Ovary (tissue), 7 donors: ENCODE measurements at regions not wholly inside any gene's neighbourhood (a gene's known extent, or its start where the extent isn't known, plus 50 kb on each side); places are given as distances from the start of the nearest gene placed in this dataset.
"Not testable (repeated sequence)": the region's sequence is repeated elsewhere in the genome, so short reads cannot be mapped to it uniquely, and the experiment has no call there.

Experiments used
- DNase-seq, 5 donors: peaks; one replicate each; pipeline ENCODE4 v3.0.0-alpha.2; 2019 to 2020
- H3K27ac ChIP-seq, 2 donors: fragments of 200-600 bp; one replicate each; pipeline versions ENCODE4 v1.5.1 to v1.8.0; 2019 to 2022
- H3K27me3 ChIP-seq: fragments of 200-600 bp; one replicate; pipeline ENCODE4 v1.8.0; 2022
- H3K36me3 ChIP-seq: fragments of 200-600 bp; sonication (generic); one replicate; pipeline ENCODE4 v1.5.1; 2019
- H3K4me1 ChIP-seq: one replicate; pipeline ENCODE4 v1.8.1; 2013; ENCODE audit warnings: mild to moderate bottlenecking, moderate library complexity; ENCODE audit not compliant: insufficient read depth
- H3K4me3 ChIP-seq: fragments of 200-600 bp; sonication (generic); one replicate; pipeline ENCODE4 v1.5.1; 2017
- H3K9me3 ChIP-seq, 2 donors: fragments of 200-600 bp in 1 of 2; sonication (generic) in 1 of 2; one replicate each; pipeline versions ENCODE4 v1.5.1 to v1.8.1; 2013 to 2019; ENCODE audit warnings: mild to moderate bottlenecking in 1 of 2, moderate library complexity in 1 of 2
- CTCF ChIP-seq, 3 donors: fragments of 450-650 bp in 2 of 3; fragments of 200-600 bp in 1 of 3; IDR thresholded peaks; one replicate each; pipeline versions ENCODE4 v1.5.1 to v1.8.0; 2016 to 2022; ENCODE audit warnings: antibody characterized with exemption in 3 of 3, mild to moderate bottlenecking in 1 of 3
- EP300 ChIP-seq: sonication (generic); formaldehyde crosslinking; IDR thresholded peaks from one replicate; pipeline ENCODE4 v1.6.1; 2017; ENCODE audit warnings: antibody characterized with exemption
- POLR2A ChIP-seq: fragments of 450-650 bp; IDR thresholded peaks from one replicate; pipeline ENCODE4 v1.6.1; 2017; ENCODE audit warnings: antibody characterized with exemption, mild to moderate bottlenecking, moderate library complexity
- WGBS, 3 donors: extraction: QIAGEN DNeasy Blood & Tissue Kit in 1 of 3; methylation state at CpG; one replicate each; pipeline versions ENCODE4 v1.1.5 to v1.1.7; 2013 to 2017; 5-methylcytosine and 5-hydroxymethylcytosine counted together
- intact Hi-C, 4 donors: fragments of 100-400 bp; cut with DNase I; formaldehyde crosslinking; loops; one replicate each; pipeline versions ENCODE4 v1.11.0 to v1.15.1; 2022 to 2023
- donor health status: DM: no; HTN: no; CAD: no; lungs with moderate emphysema.
- donor health status: DM: no; HTN: no; CAD: no.
- donor health status: Bipolar disorder and iron deficiency.
- donor health status: DM: no; HTN: no; CAD: no.
- donor health status: DM: yes; HTN: yes; CAD: no.

GRCh38 chr3:107001635-107002034 lies 375.6 kb upstream of the CCDC54 start:
- no peaks in the 10 kb centered on the region for H3K4me1 ChIP-seq

GRCh38 chr3:107005352-107005751 lies 371.9 kb upstream of the CCDC54 start:
- H3K9me3 ChIP-seq, H3K27me3 ChIP-seq, intact Hi-C loops, H3K27ac ChIP-seq, H3K4me1 ChIP-seq, DNase-seq, H3K4me3 ChIP-seq, H3K36me3 ChIP-seq: not testable (repeated sequence)
- 67 to 69% (median 68%) methylated on average over 4 of the region's 4 CpGs for WGBS, 3 donors

More at GRCh38 chr3:107001635-107002034, 375.6 kb upstream of the CCDC54 start:
- H3K9me3 ChIP-seq = no peaks in the 10 kb centered on the region
- TF ChIP-seq POLR2A = no peak
- TF ChIP-seq EP300 = no peak
- TF ChIP-seq CTCF (IDR thresholded peaks at IDR 0.05) = no peak
- H3K27me3 ChIP-seq = no peaks in the 10 kb centered on the region
- no peak for DNase-seq
- H3K27ac ChIP-seq = no peak overlapping the region
- H3K36me3 ChIP-seq = no peaks in the 10 kb centered on the region
- 11 to 33% (median 20%) methylated on average over 2 of the region's 2 CpGs for WGBS, 3 donors
- no peak overlapping the region for H3K4me3 ChIP-seq
- intact Hi-C loops = no loop called here

- H3K9me3 ChIP-seq = no peaks in the 10 kb centered on the region
- no peak overlapping the region for H3K27ac ChIP-seq
- H3K4me1 ChIP-seq = no peaks in the 10 kb centered on the region
- H3K27me3 ChIP-seq = no peaks in the 10 kb centered on the region
- H3K36me3 ChIP-seq = no peaks in the 10 kb centered on the region
- no peak for DNase-seq
- no peak for TF ChIP-seq CTCF (IDR thresholded peaks at IDR 0.05)
- no peak for TF ChIP-seq POLR2A
- TF ChIP-seq EP300 = no peak
- intact Hi-C loops = no loop called here
- H3K4me3 ChIP-seq = no peak overlapping the region
- 25 to 59% (median 38%) methylated on average over 1 of the region's 1 CpG for WGBS, 3 donors
Observed at GRCh38 chr3:107008213-107008612, 369.0 kb upstream of the CCDC54 start.

GRCh38 chr3:107013641-107014040 lies 363.6 kb upstream of the CCDC54 start:
- H3K9me3 ChIP-seq = no peaks in the 10 kb centered on the region
- WGBS, 3 donors = 82 to 91% (median 84%) methylated on average over 1 of the region's 1 CpG
- H3K4me3 ChIP-seq = no peak overlapping the region
- no peaks in the 10 kb centered on the region for H3K27me3 ChIP-seq
- H3K36me3 ChIP-seq = no peaks in the 10 kb centered on the region
- no peak overlapping the region for H3K27ac ChIP-seq
- intact Hi-C loops = no loop called here
- H3K4me1 ChIP-seq = no peaks in the 10 kb centered on the region
- TF ChIP-seq EP300 (no peak), POLR2A (no peak), CTCF (IDR thresholded peaks at IDR 0.05) (no peak)
- DNase-seq = no peak

- WGBS, 3 donors = 24 to 45% (median 40%) methylated on average over 2 of the region's 2 CpGs
- Histone ChIP-seq H3K4me3 (no peak overlapping the region), H3K27me3 (no peaks in the 10 kb centered on the region), H3K9me3 (no peaks in the 10 kb centered on the region), H3K36me3 (no peaks in the 10 kb centered on the region), H3K27ac (no peak overlapping the region), H3K4me1 (no peaks in the 10 kb centered on the region)
- intact Hi-C loops = no loop called here
- TF ChIP-seq CTCF (IDR thresholded peaks at IDR 0.05) = no peak
- no peak for TF ChIP-seq EP300
- TF ChIP-seq POLR2A = no peak
- no peak for DNase-seq
Observed at GRCh38 chr3:107024551-107025026, 352.6 kb upstream of the CCDC54 start.
